GM12872 (cell line): ENCODE measurements at regions not wholly inside any gene's neighbourhood (a gene's known extent, or its start where the extent isn't known, plus 50 kb on each side); places are given as distances from the start of the nearest gene placed in this dataset.

Experiments
- CTCF ChIP-seq: IDR thresholded peaks from 3 replicates; pipeline ENCODE4 v1.5.1; 2011; ENCODE audit warnings: low read depth, mild to moderate bottlenecking, low read length, moderate library complexity; ENCODE audit not compliant: insufficient read depth

- no peak for TF ChIP-seq CTCF
Observed at GRCh38 chrX:850471-850916, 219.9 kb downstream of the SHOX start.

GRCh38 chrX:848386-848785, 217.8 kb downstream of the SHOX start:
- TF ChIP-seq CTCF: no peak

GRCh38 chrX:843306-843705, 212.7 kb downstream of the SHOX start:
- TF ChIP-seq CTCF: no peak

GRCh38 chrX:840556-840955, 210.0 kb downstream of the SHOX start:
- TF ChIP-seq CTCF: no peak

GRCh38 chrX:830532-830931, 199.9 kb downstream of the SHOX start:
- TF ChIP-seq CTCF: no peak

- no peak for TF ChIP-seq CTCF
Observed at GRCh38 chrX:829145-829544, 198.6 kb downstream of the SHOX start.

- TF ChIP-seq CTCF: no peak
Observed at GRCh38 chrX:828411-828959, 197.9 kb downstream of the SHOX start.
